Type B pancreatic cell (in vitro differentiated cells): ENCODE measurements at regions not wholly inside any gene's neighbourhood (a gene's known extent, or its start where the extent isn't known, plus 50 kb on each side); places are given as distances from the start of the nearest gene placed in this dataset.

Source experiments
- DNase-seq: peaks from one replicate; pipeline ENCODE4 v3.0.0; 2021; ENCODE audit warnings: mixed read lengths; ENCODE audit not compliant: unreplicated experiment; ENCODE audit errors: extremely low spot score
- H3K27ac Mint-ChIP-seq: 2 replicates; pipeline ENCODE4 v1.8.0; 2021; ENCODE audit warnings: mild to moderate bottlenecking, mixed read lengths
- H3K27me3 Mint-ChIP-seq: 2 replicates; pipeline ENCODE4 v1.8.0; 2021; ENCODE audit warnings: mixed read lengths
- H3K36me3 Mint-ChIP-seq: 2 replicates; pipeline ENCODE4 v1.8.0; 2021; ENCODE audit warnings: mixed read lengths
- H3K4me1 Mint-ChIP-seq: one replicate; pipeline ENCODE4 v1.8.0; 2021; ENCODE audit warnings: mixed read lengths; ENCODE audit not compliant: unreplicated experiment
- H3K4me3 Mint-ChIP-seq: 2 replicates; pipeline ENCODE4 v1.8.0; 2021; ENCODE audit warnings: mild to moderate bottlenecking, mixed read lengths
- H3K9me3 Mint-ChIP-seq: 2 replicates; pipeline ENCODE4 v1.8.0; 2021; ENCODE audit warnings: mixed read lengths
- CTCF ChIP-seq: fragments of 200-600 bp; sonication (generic); conservative IDR thresholded peaks from 2 replicates; pipeline ENCODE4 v1.5.0; 2021; ENCODE audit warnings: antibody characterized with exemption, mild to moderate bottlenecking

DNA sequence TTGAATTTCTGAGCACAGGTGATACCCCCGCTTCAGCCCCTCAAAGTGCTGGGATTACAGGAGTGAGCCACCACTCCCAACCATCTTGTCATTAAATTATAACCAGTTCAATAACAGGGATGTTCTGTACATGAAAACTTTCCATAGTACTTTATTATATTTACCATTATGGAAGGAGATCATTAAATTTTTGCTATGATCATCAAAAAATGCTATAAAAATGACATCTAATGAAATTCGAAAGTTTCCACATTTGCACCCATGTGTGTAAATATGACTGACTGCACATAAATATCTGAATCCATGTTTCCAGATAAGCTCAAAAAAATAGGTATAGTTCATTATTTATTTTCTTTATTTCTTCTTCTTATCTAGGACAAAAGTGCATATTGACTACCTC is 182.6 kb downstream of the FBXO8 start:
- Mint-ChIP-seq H3K36me3 (no peaks in the 10 kb centered on the region), H3K27me3 (no peaks in the 10 kb centered on the region), H3K4me3 (no peak overlapping the region), H3K9me3 (no peaks in the 10 kb centered on the region), H3K27ac (no peak overlapping the region), H3K4me1 (no peaks in the 10 kb centered on the region)
- TF ChIP-seq CTCF = no peak
- DNase-seq = no peak

GRCh38 chr4:174099712-174100111 is 183.8 kb downstream of the FBXO8 start:
- H3K36me3 Mint-ChIP-seq = no peaks in the 10 kb centered on the region
- H3K27ac Mint-ChIP-seq = no peak overlapping the region
- TF ChIP-seq CTCF = no peak

GRCh38 chr4:174096999-174097398 is 186.5 kb downstream of the FBXO8 start:
- H3K4me3 Mint-ChIP-seq = no peak overlapping the region
- H3K9me3 Mint-ChIP-seq = no peaks in the 10 kb centered on the region

More at GRCh38 chr4:174099712-174100111, 183.8 kb downstream of the FBXO8 start:
- DNase-seq = no peak
- H3K4me3 Mint-ChIP-seq = no peak overlapping the region
- H3K4me1 Mint-ChIP-seq = no peaks in the 10 kb centered on the region
- no peaks in the 10 kb centered on the region for H3K27me3 Mint-ChIP-seq
- no peaks in the 10 kb centered on the region for H3K9me3 Mint-ChIP-seq

DNA sequence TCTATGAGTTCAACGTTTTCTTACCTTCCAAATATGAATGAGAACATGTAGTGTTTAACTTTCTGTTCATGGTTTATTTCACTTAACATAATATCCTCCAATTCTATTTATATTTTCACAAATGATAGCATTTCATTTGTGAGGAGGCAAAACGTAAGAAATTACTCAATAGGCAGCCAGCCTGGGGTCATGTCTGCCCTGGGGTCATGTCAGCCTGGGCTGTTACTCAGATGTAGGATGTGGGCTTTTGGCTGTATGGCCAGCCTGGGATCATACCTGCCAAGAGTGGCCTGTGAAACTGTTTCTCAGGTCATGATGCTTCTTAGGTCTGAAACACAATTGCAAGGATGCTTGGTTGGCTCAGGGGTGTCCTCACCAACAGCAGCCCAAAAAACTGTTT is 187.0 kb downstream of the FBXO8 start:
- no peak for TF ChIP-seq CTCF
- Mint-ChIP-seq H3K27ac (no peak overlapping the region), H3K4me1 (no peaks in the 10 kb centered on the region), H3K4me3 (no peak overlapping the region), H3K9me3 (no peaks in the 10 kb centered on the region), H3K36me3 (no peaks in the 10 kb centered on the region), H3K27me3 (no peaks in the 10 kb centered on the region)
- DNase-seq = no peak

More at GRCh38 chr4:174096999-174097398, 186.5 kb downstream of the FBXO8 start:
- Mint-ChIP-seq H3K27me3 (no peaks in the 10 kb centered on the region), H3K4me1 (no peaks in the 10 kb centered on the region), H3K27ac (no peak overlapping the region), H3K36me3 (no peaks in the 10 kb centered on the region)
- no peak for TF ChIP-seq CTCF
- no peak for DNase-seq

DNA sequence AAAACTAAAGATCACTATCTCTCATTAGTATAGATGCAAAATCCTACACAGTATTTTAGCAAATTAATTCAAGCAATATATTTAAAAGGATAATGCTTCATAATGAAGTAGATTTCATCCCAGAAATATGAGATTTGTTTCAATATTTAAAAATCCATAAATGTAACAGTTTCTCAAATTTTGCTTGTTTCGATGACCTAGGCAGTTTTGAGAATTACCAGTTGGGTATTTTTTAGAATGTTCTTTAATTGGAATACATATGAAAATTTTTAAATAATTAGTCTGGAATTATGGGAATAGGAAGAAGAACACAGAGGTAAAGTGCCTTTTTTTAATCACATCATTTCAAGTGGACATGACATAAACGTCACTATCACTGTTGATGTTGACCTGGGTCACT is 192.3 kb downstream of the FBXO8 start:
- Mint-ChIP-seq H3K4me3 (no peak overlapping the region), H3K4me1 (peaks cover 16% of the 10 kb centered on the region)

More for the DNA sequence above, 192.3 kb downstream of the FBXO8 start:
- Mint-ChIP-seq H3K36me3 (no peaks in the 10 kb centered on the region), H3K9me3 (no peaks in the 10 kb centered on the region), H3K27me3 (peaks cover 9% of the 10 kb centered on the region), H3K27ac (no peak overlapping the region)
- DNase-seq = no peak
- TF ChIP-seq CTCF = no peak
